Dedifferentiated amniotic fluid mesenchymal stem cell (primary cell): ENCODE measurements at regions not wholly inside any gene's neighbourhood (a gene's known extent, or its start where the extent isn't known, plus 50 kb on each side); places are given as distances from the start of the nearest gene placed in this dataset.
"Not testable (repeated sequence)": the region's sequence is repeated elsewhere in the genome, so short reads cannot be mapped to it uniquely, and the experiment has no call there.

Source experiments
- DNase-seq: peaks from one replicate; pipeline ENCODE4 v3.0.0-alpha.2; 2016; ENCODE audit errors: extremely low spot score

DNA sequence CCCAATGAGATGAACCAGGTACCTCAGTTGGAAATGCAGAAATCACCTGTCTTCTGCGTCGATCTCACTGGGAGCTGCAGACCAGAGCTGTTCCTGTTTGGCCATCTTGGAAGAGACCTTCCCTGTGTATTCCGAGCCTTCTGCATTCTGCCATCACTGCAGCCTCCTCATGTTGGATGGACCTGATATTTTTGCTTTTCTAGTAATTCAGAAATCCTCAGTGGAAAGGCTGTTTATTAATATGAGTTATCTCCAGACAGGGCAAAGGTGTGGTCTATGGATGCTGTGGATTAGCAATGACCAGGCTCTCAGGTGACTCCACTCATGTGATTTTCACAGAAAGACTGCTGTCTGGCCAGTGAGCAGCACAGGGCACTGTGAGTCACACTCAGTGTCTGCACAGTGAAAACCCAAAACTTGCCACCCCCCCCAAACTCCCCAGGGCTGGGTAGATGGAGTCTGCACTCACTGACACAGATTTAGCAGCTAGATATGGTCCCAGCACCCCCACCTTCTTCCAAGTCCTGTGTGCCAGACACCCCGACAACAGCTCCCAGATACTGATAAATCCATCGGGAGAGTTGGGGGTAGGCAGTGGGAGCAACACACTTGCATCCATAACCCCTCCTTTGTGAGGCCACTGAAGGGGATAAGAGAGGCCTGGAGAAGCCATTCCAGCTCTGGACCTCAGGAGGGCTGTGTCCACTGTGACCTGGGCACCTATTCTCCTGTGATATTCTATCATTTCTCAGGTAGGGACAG, 75.2 kb upstream of the TOP3B start:
- no peak for DNase-seq

DNA sequence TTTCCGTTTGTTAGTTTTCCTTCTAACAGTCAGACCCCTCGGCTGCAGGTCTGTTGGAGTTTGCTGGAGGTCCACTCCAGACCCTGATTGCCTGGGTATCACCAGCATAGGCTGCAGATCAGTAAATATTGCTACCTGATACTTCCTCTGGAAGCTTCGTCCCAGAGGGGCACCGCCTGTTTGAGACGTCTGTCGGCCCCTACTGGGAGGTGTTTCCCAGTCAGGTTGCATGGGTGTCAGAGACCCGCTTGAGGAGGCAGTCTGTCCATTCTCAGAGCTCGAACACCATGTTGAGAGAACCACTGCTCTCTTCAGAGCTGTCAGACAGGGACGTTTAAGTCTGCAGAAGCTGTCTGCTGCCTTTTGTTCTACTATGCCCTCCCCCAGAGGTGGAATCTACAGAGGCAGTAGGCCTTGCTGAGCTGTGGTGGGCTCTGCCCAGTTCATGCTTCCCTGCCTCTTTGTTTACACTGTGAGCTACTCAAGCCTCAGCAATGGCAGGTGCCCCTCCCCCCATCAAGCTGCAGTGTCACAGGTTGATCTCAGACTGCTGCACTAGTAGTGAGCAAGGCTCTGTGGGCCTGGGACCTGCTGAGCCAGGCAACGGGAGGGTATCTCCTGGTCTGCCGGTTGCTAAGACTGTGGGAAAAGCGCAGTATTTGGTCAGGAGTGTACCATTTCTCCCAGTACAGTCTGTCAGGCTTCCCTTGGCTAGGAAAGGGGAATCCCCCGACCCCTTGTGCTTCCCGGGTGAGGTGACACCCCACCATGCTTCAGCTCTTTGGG, 74.4 kb upstream of the TOP3B start:
- DNase-seq, result not testable (repeated sequence)

DNA sequence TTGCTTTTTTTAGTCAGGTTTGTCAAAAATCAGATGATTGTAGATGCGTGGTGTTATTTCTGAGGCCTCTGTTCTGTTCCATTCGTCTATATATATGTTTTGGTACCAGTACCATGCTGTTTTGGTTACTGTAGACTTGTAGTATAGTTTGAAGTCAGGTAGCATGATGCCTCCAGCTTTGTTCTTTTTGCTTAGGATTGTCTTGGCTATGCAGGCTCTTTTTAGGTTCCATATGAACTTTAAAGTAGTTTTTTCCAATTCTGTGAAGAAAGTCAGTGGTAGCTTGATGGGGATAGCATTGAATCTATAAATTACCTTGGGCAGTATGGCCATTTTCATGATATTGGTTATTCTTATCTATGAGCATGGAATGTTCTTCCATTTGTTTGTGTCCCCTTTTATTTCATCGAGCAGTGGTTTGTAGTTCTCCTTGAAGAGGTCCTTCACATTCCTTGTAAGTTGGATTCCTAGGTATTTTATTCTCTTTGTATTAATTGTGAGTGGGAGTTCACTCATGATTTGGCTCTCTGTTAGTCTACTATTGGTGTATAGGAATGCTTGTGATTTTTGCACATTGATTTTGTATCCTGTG, 70.1 kb upstream of the TOP3B start:
- not testable (repeated sequence) for DNase-seq

DNA sequence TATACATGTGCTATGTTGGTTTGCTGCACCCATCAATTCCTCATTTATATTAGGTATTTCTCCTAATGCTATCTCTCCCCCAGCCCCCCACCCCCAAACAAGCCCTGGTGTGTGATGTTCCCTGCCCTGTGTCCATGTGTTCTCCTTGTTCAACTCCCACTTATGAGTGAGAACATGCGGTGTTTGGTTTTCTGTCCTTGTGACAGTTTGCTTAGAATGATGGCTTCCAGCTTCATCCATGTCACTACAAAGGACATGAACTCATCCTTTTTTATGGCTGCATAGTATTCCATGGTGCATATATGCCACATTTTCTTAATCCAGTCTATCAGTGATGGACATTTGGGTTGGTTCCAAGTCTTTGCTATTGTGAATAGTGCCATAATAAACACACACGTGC, 68.4 kb upstream of the TOP3B start:
- DNase-seq, result not testable (repeated sequence)

DNA sequence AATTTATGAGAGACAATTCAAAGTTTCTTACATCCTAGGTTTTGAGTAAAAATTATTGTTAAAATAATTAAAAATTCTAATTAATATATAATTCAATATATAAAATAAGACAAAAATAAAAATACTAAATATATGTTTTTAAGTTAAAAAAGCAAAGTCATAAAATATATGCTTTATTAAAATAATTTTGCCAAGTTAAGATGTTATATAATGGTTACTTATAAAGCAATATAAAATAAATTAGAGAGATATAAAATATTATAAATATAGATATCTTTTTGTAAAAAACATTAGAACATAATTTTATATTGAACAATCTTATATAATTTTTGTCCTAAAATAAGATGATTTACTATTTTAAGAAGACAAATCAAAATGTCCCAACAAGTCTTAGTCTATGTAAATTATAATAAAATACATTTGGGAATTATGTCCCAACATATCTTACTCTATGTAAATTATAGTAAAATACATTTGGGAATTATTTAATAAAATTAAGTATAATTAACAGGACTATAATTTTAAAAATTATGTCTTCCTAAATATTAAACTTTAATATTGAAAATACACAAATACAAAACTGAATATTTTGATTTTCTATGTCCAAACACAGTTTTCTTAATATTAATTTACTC, 67.7 kb upstream of the TOP3B start:
- DNase-seq, result no peak

DNA sequence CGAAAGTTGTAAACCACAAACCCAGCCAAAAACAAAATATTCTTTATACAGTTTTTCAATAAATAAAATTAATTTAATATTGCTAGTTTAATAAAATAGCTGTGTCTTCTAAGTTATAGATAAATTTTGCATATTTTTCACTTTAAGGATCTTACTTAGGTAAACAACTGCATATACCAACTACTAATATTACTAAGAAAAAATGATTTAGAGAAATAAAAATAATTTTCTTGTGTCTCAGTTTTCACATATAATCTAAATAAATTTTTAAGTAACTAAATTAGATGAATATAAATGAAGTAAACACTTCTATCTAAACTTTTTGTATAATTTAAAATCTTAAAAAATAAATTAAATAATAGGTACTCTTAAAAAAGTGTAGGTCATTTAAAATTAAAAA, 67.1 kb upstream of the TOP3B start:
- no peak for DNase-seq

DNA sequence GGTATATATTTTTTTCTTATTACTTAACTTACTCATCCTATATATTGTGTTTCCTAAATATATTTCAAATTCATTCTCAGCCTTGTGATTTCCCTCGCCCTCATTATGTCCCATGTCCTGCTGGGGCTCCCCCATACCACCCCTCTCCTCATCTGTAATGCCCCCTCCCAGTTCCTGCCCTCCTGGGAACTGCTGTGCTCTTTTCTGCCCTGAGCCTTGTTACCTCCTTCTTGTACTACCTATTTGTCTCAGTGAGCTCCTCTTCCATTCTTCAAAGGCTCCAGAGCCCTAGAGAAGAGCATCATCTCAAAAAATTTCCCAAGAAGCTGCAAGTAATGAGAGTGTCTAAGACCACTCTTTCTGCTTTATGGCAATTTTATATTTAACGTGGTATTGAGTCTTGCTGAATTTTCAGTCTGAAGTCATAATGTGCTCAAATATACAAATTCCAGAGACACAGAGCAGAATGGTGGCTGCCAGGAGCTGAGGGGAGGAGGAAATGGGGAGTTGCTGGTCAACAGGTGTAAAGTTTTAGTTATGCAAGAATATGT, 66.5 kb upstream of the TOP3B start:
- DNase-seq, result no peak

DNA sequence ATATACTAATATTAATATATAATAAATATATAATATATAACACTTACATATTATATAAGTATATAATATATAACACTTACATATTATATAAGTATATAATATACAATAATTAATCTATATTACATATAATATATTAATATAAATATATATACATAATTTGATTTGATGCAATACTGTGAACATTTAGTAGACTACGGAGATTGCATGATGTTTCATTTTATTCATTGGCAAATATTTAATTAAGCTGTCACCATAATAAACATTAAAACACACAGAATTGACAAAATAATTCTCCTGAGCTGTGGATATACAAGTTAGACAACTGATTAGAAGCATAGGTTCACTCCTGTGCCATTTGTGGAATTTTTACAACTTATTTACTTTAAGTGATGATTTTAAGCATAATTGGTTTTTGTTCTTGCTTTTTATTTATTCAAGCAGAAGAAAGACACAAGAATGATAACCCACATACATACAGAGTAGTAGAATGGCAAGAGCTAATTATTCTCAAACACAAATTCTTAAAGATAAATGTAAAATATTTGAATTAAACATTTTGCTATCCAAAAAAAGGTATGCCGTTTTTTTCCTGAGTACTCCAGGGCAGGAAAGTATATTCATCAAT, 65.8 kb upstream of the TOP3B start:
- DNase-seq, result no peak

DNA sequence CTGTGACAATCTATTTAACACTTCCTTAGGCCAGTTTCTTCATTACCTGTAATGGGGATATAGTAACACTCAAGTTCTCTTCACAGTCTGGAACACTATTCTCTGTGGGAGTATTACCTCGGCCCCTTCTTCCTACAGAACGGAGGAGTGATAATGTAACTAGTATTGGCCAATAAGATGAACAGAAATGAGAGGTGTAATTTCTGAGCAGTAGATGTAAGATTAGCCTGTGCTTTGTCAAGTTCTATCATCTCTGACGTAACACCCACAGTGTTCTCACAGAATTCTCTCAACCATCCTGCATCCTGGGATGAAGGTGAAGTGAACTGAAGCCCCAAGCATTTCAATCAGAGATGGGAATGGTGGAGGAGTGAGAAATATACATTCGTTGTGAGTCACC, 65.2 kb upstream of the TOP3B start:
- no peak for DNase-seq

DNA sequence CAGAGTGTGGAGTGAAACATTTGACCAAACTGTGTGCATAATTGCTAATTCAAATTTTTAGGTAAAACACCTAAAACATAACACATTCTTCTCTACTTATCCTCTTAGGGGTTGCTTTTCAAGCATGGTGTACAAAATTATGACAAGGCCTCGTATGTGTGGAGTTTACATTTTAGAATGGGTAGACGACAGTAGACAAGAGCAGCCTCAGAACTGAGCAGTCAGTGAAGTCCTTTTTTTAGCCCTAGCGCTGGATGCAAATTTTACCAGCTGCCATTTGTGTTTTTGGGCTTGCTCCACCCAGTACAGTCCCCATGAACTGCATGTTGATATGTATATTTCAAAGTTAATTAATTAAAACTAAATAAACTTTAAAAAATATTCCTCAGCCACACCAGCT, 64.7 kb upstream of the TOP3B start:
- DNase-seq, result no peak

DNA sequence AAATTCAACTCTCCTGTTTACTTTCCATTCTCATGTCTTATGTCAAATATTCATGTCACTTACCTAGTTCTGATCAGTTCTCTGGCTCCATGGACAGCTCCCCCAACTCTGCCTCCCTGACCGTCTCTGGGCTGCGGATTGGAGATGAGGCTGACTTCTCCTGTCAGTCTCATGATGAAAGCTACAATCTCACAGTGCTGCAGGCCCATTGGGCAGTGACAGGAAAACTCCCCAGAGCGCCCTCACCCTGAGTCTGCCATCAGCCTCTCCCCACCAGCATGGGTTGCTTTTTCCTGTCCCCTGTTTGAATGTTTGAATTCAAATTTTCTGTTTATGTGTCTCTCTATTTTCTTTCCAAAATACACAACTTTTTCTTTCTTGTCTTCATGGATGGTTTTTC, 63.8 kb upstream of the TOP3B start:
- no peak for DNase-seq

DNA sequence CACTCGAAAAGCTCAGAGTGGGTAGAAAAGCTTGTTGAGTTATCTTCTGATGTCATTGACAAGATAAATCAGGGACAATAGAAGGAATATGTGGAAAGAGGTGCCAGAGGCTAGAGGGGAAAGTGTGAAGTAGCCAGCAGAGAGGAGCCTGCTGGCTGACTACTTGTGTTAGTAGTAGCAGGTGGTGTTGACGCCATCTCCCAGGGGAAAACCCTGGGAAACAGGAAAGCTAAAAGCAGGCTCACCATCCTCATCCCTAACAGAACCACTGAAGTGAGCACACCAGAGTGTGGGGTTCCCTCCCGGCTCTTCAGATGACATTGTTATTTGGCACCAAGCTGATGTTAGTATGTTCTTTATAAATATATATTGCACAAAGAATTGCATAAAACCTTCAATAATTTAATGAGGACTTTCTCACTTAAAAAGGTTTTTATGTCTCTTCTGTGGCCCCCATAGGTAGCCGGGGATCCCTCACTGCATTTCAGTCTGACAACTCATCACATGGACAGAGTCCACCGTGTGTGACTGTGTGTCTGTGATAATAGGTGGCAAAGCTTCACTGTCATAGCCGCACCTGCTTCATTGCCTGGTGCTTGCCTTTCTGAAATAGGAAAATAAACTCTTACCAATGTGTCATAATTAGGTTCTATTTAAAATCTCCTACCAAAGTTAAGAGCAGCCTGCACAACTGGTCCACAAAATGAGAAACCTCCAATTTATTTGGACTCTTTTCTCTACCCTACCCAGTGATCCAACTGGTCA, 63.2 kb upstream of the TOP3B start:
- no peak for DNase-seq

DNA sequence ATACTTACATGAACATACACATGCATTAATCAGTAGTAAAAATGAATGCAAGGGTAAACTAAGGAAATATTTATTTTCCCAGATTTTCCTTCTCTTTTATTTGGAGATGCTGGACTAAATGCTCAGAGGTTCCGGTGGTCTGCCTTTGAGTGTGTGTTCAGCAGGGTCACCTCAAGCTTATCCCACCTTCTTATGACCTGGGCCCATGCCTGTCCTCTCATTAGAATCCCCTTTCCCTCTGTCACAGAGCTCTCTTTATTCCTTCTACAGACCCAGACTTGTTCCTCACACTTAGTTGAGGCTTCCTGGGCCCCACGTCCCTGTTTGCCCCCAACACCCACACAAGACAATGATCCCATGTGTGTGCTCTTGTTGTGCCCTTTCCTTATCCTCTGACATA, 61.6 kb upstream of the TOP3B start:
- no peak for DNase-seq

DNA sequence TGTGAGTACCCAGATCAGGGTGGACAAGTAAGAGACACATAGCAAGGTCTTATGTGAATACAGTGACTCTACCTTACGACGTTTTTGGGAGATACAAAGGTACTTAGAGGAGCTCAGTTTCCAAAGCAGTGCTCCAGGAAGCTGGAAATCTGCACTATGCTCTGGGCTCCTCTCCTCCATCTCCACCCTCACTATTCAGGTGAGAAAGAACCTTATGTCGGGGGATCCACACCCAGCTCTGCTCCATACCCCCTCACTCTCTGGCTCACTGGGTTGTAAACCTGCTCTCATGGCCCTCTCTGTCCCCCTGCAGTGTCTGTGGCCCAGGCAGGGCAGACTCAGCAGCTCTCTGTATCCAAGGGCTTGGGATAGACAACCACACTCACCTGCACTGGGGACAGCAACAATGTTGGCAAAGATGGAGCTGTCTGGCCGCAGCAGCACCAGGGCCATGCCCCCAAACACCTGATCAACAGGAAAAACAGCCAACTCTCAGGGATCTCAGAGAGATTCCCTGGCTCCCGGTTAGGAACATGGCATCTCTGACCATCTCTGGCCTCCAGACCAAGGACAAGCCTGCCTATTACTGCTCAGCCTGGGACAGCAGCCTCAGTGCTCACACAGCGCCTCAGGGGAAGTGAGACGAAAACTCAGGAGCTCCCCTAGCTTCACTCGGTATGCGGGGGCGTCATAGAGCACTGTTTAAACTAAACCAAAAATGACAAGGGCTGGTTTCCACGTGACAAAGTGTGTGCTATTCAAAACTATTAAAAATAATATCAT, 60.9 kb upstream of the TOP3B start:
- no peak for DNase-seq

DNA sequence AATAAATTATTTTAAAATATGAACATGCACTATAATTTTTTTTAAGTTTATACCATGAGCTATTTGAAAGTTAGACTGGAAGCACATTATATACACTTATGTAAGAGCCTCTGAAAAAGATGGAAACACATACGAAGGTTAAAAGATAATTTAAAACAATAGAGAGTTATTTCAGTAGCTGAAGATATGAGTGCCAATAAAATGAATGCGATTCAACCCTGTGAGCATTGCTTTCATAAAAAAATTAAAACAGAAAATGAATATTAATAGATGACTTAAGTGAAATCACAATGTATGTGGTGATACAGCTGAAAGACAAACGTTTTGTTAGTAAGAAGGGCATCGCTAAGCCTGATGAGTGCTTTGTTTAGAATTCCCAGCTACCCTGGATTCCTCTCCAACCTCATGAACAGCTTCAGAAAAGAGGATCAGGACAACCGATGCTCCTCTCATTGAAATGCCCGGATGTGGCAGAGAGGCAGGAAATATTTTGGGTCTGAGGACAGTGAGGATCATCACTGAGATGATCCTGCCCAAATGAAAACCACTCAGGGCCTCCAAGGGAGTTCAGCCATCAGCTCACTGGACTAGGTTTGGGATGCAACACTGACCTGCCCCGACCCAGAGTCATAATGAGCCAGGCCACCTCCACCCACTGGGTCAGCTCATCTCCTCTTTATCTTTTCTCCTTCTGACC, 60.2 kb upstream of the TOP3B start:
- no peak for DNase-seq

DNA sequence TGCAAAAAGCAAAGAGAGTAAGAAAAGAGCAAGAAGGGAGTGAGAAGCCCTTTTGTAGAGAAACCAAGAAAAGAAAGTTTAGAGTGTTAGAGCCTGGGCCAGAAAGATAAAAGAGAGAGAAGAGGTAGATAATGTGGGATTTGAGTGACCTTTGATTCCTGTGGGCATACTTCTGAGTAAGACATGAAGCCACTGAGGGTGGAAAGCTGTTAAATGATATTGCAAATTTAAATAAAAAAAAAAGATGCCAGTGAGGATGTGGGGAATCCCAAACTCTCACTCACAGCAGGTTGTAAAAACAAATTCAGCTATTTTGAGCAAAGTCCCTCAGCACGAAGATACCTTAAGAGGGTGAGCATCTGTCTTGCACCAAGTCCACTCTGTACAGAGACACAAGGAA, 59.4 kb upstream of the TOP3B start:
- no peak for DNase-seq

DNA sequence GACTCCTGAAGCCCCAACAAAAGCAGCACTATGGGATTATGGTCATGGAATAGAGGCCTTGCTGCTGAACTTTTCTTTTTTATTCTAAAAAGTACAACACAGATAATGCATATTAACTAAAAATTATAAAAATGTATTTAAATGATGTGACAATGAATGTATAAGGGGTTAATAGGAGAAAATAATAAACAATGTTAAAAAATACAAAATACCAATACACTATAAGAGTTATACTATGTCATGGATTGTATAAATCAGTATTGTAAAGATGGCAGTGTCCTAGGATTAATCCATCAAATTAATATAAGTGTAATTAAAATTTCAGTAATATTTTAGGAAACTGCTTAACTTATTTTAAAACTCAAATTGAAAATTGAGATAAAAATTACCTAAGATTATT, 58.3 kb upstream of the TOP3B start:
- no peak for DNase-seq

DNA sequence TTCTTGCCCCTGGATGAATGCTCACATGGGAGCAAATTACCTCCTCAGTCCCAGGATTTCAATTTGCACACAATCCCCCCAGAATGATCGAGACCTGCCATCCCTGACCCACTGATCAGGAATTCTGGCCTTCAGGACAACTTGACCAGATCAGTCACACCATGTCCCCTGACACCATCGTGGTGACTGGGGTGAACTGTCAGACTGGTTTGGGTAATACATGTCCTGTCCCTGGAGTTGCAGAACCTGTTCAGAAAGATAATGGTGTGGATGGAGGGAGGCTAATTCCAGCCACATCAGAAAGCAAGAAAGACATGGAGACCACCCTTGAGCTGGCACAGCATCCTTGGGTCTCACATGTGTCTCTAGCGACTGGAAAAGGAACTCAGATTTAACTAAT, 57.9 kb upstream of the TOP3B start:
- no peak for DNase-seq

DNA sequence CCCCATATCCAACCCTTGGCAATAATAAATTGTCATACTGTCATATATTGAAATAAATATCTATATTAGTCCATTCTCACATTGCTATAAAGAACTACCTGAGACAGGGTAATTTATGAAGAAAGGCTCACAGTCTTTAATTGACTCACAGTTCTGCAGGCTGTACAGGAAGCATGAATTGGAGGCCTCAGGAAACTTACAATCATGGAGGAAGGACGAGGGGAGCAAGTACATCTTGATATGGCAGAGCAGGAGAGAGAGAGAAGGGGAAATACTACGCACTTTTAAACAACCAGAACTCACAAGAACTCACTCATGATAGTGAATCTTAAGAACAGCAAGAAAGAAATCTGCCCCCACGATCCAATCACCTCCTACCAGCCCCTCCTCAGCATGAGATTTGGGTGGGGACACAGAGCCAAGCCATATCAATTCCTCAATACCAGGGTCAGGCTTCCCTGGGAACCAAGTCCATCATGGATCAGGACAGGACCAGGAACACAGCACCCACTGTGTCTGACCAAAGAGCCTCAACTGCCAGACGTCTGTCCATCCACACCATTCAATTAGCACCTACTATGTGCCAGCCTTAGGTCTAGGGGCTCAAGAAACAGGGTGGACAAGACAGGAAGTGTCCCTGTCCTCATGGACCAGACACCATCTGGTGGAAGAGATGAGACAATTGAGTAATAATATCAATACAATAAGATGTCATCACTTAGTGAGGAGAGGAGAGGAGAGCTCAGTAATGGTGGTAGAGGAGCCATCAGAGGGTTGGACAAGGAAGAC, 56.9 kb upstream of the TOP3B start:
- no peak for DNase-seq
